A549 (cell line): ENCODE measurements at regions not wholly inside any gene's neighbourhood (a gene's known extent, or its start where the extent isn't known, plus 50 kb on each side); places are given as distances from the start of the nearest gene placed in this dataset.

Source experiments
- CHD4 ChIP-seq: fragments of 200-600 bp; sonication (generic); IDR thresholded peaks from 2 replicates; pipeline ENCODE4 v1.6.1; 2016; ENCODE audit warnings: antibody characterized with exemption, mild to moderate bottlenecking, borderline replicate concordance
- EP300 ChIP-seq, 2 experiments: fragments of >200 bp; sonication (Bioruptor Twin); formaldehyde crosslinking; IDR thresholded peaks; 2 replicates in 1 of 2; 3 replicates in 1 of 2; pipeline ENCODE4 v1.6.1; 2016 to 2017
- FOSL2 ChIP-seq, 2 experiments: fragments of 450-650 bp in 1 of 2; fragments of >200 bp in 1 of 2; sonication (Bioruptor Twin) in 1 of 2; formaldehyde crosslinking; IDR thresholded peaks; 2 replicates each; pipeline versions ENCODE4 v1.5.0 to v1.6.1; 2016 to 2020; ENCODE audit warnings: mild to moderate bottlenecking in 1 of 2, moderate library complexity in 1 of 2
- JUNB ChIP-seq: fragments of >200 bp; sonication (Bioruptor Twin); formaldehyde crosslinking; IDR thresholded peaks from 2 replicates; pipeline ENCODE4 v1.6.1; 2016
- MAFK ChIP-seq: fragments of 450-650 bp; IDR thresholded peaks from 2 replicates; pipeline ENCODE4 v1.6.1; 2014; ENCODE audit not compliant: partially characterized antibody
- POLR2A ChIP-seq: IDR thresholded peaks from 2 replicates; pipeline ENCODE4 v1.6.1; 2012; ENCODE audit warnings: mild to moderate bottlenecking, low read length
- POLR2AphosphoS2 ChIP-seq: conservative IDR thresholded peaks from 2 replicates; pipeline ENCODE4 v1.6.1; 2012; ENCODE audit warnings: low read length, improper control_type of control experiment, inconsistent platforms
- SREBF2 ChIP-seq: fragments of 450-650 bp; IDR thresholded peaks from 2 replicates; pipeline ENCODE4 v1.6.1; 2014; ENCODE audit warnings: mild to moderate bottlenecking, moderate library complexity
- TF ChIP-seq, protein P1 (sequence below): fragments of >200 bp; sonication (Bioruptor Twin); formaldehyde crosslinking; IDR thresholded peaks from 3 replicates; pipeline ENCODE4 v1.5.1; 2016

DNA sequence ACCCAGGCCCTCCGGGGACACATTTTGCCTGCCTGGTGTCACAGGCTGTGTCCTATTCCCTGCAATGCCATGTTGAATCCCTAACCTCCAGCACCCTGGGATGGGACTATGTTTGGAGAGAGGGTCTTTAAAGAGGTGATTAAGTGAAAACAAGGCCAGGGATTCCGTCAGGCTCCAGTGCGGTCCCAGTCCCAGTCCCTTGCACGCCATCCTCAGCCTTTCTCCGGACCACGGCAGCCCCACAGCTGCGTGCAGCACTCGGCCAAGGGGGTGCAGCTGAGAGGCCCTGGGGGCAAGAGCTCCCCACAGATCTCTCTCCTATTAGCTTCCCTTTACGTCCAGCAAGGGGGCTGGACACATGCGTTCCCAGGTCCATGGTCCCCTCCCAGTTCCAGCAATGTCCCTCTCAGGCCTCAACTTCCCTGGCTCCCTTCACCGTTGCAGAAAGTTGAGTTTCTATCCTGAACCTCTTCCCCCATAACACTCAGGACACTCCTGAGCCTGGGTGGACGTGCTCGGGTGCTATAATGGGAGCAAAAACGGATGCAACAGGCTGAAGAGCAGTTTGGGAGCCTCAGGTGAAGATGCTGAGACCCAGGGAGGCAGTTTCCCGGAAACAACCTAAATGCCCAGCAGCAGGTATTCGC lies 1422.7 kb downstream of the BRD1 start:
- no peak for TF ChIP-seq POLR2AphosphoS2
- TF ChIP-seq, protein P1, sequence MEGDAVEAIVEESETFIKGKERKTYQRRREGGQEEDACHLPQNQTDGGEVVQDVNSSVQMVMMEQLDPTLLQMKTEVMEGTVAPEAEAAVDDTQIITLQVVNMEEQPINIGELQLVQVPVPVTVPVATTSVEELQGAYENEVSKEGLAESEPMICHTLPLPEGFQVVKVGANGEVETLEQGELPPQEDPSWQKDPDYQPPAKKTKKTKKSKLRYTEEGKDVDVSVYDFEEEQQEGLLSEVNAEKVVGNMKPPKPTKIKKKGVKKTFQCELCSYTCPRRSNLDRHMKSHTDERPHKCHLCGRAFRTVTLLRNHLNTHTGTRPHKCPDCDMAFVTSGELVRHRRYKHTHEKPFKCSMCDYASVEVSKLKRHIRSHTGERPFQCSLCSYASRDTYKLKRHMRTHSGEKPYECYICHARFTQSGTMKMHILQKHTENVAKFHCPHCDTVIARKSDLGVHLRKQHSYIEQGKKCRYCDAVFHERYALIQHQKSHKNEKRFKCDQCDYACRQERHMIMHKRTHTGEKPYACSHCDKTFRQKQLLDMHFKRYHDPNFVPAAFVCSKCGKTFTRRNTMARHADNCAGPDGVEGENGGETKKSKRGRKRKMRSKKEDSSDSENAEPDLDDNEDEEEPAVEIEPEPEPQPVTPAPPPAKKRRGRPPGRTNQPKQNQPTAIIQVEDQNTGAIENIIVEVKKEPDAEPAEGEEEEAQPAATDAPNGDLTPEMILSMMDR, result no peak
- no peak for TF ChIP-seq POLR2A
- TF ChIP-seq CHD4, result no peak
- TF ChIP-seq SREBF2, result no peak
- no peak for TF ChIP-seq FOSL2 (IDR thresholded peaks at IDR 0.05)
- TF ChIP-seq FOSL2 (CRISPR knock-in tag; IDR thresholded peaks at IDR 0.05), result no peak
- no peak for TF ChIP-seq EP300 (IDR thresholded peaks at IDR 0.05)
- TF ChIP-seq JUNB, result no peak
- TF ChIP-seq MAFK, result no peak
